GM23338 (cell line): ENCODE measurements at regions not wholly inside any gene's neighbourhood (a gene's known extent, or its start where the extent isn't known, plus 50 kb on each side); places are given as distances from the start of the nearest gene placed in this dataset.

Experiments
- CTCF ChIP-seq, 2 experiments: fragments of 200-600 bp in 1 of 2; sonication (generic) in 1 of 2; conservative IDR thresholded peaks; 2 replicates each; pipeline versions ENCODE4 v1.5.1 to v1.6.1; 2016 to 2017; ENCODE audit warnings: antibody characterized with exemption in 2 of 2, low read depth in 2 of 2, mild to moderate bottlenecking in 2 of 2, moderate library complexity in 1 of 2
- ETS1 ChIP-seq: IDR thresholded peaks from 2 replicates; pipeline ENCODE4 v1.6.1; 2016; ENCODE audit warnings: antibody characterized with exemption
- NANOG ChIP-seq: IDR thresholded peaks from 2 replicates; pipeline ENCODE4 v1.6.1; 2016; ENCODE audit warnings: antibody characterized with exemption, borderline replicate concordance
- STAT1 ChIP-seq: IDR thresholded peaks from one replicate; pipeline ENCODE4 v1.6.1; 2016; ENCODE audit warnings: antibody characterized with exemption; ENCODE audit not compliant: unreplicated experiment
- ZNF114 ChIP-seq: fragments of 250-450 bp; sonication (Bioruptor Pico); IDR thresholded peaks from 2 replicates; pipeline ENCODE4 v1.5.0; 2020; ENCODE audit warnings: mild to moderate bottlenecking, moderate library complexity
- ZNF462 ChIP-seq: fragments of 250-450 bp; sonication (Bioruptor Pico); IDR thresholded peaks from 2 replicates; pipeline ENCODE4 v1.5.0; 2020; ENCODE audit warnings: mild to moderate bottlenecking, moderate library complexity

GRCh38 chr20:61030130-61030529 lies 221.9 kb upstream of the CDH4 start (continued):
- no peak for TF ChIP-seq ZNF462
- no peak for TF ChIP-seq ZNF114 (CRISPR knock-in tag)
- no peak for TF ChIP-seq CTCF (conservative IDR thresholded peaks at IDR 0.05; ENCODE audit: low read depth in 2 of 2)
- no peak for TF ChIP-seq ETS1
- TF ChIP-seq STAT1: no peak
- no peak for TF ChIP-seq NANOG
